Kidney (tissue), 13 donors: ENCODE measurements at regions not wholly inside any gene's neighbourhood (a gene's known extent, or its start where the extent isn't known, plus 50 kb on each side); places are given as distances from the start of the nearest gene placed in this dataset.

Experiments used
- DNase-seq, 5 donors: peaks; one replicate each; pipeline ENCODE4 v3.0.0-alpha.2; 2013 to 2020
- FAIRE-seq: peaks from 2 replicates; lab custom pipeline; 2012; peaks lifted over from hg19 to GRCh38; lab: Jason Lieb, UNC
- H3K27ac ChIP-seq, 2 donors: one replicate each; pipeline ENCODE4 v1.7.0; 2013; ENCODE audit warnings: low read depth in 2 of 2, low read length in 2 of 2, inconsistent platforms in 1 of 2
- H3K27me3 ChIP-seq: one replicate; pipeline ENCODE4 v1.7.1; 2013; ENCODE audit warnings: low read length, inconsistent platforms; ENCODE audit not compliant: control insufficient read depth, insufficient read depth
- H3K36me3 ChIP-seq, 3 donors: one replicate each; pipeline versions ENCODE4 v1.7.0 to v1.7.1; 2013; ENCODE audit warnings: low read length in 3 of 3, control low read depth in 1 of 3, inconsistent platforms in 1 of 3; ENCODE audit not compliant: insufficient read depth in 3 of 3, control insufficient read depth in 2 of 3
- H3K4me1 ChIP-seq, 3 donors: one replicate each; pipeline versions ENCODE4 v1.7.0 to v1.7.1; 2013; ENCODE audit warnings: low read length in 3 of 3, inconsistent platforms in 1 of 3, low read depth in 1 of 3; ENCODE audit not compliant: control insufficient read depth in 2 of 3, insufficient read depth in 2 of 3
- H3K4me3 ChIP-seq, 3 donors: one replicate each; pipeline versions ENCODE4 v1.7.0 to v1.8.1; 2013; ENCODE audit warnings: low read length in 3 of 3, control low read depth in 1 of 3, inconsistent platforms in 1 of 3
- H3K9ac ChIP-seq, 3 donors: one replicate each; pipeline versions ENCODE4 v1.7.0 to v1.7.1; 2013; ENCODE audit warnings: low read length in 3 of 3, control low read depth in 1 of 3, inconsistent platforms in 1 of 3
- H3K9me3 ChIP-seq, 3 donors: one replicate each; pipeline versions ENCODE4 v1.7.0 to v1.7.1; 2013; ENCODE audit warnings: low read length in 3 of 3, control low read depth in 1 of 3, inconsistent platforms in 1 of 3; ENCODE audit not compliant: control insufficient read depth in 2 of 3, insufficient read depth in 1 of 3
- intact Hi-C: fragments of 100-400 bp; cut with DNase I; formaldehyde crosslinking; loops from one replicate; pipeline ENCODE4 v1.11.1; 2022
- TF ChIP-seq, protein P1 (sequence below): IDR thresholded peaks from 3 replicates; pipeline ENCODE4 v1.5.1; 2012; ENCODE audit warnings: mild to moderate bottlenecking, moderate library complexity, borderline replicate concordance; ENCODE audit not compliant: insufficient read depth; ENCODE audit errors: extremely low read depth
- donor health status: control.
- donor health status: control.
- donor health status: control.
- donor health status: control.
- donor health status: control.
- donor health status: DM: yes; HTN: yes; CAD: no.
- donor health status: Normal renal cell carcinoma (clear cell type).

DNA sequence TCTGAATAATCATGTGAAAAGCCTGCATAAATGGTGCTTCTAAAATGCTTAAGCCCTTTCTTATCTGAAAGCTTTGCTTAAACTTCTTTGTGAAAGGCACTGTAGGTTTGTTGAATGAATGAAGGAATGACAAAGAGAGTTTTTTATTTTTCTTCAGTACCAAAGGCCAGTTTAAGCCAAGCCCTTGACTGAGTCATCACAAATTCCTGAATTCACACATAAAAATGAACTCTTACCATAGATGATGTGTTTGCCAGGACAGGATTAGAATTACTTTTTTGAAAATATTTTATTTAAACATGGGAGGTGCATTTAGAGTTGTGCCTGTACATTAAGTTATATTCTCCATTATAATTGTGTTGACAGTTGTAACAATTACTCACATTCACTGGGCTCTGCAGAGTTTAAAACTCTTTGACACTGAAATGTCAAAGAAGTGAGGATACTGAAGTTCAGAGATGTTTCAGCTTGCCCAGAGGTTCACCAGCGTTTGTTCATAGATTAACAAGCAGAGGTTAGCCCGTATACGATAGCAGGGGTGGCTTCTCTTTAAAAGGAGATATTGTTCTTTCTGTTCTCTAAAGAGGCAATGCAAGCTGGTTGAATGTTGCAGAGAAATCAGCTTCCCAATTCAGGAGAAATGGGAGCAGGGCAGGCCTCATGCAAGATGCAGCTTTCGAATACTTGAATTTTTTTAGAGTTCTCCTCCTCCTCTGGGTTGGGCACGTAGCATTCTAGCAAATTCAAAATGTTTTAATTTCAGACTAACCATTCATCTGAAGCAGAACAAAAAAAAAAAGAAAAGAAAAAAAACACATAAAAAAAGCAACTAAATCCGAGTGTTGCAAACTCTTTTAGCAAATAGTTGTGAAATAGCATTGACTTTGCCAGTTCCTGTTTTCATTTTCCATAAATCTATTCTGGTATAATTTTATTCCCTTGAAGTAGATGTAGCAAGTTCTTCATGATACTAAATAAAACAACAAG lies 358.7 kb upstream of the KLF4 start:
- no peak for FAIRE-seq
- Histone ChIP-seq H3K36me3 (no peaks in the 10 kb centered on the region), H3K27ac (no peak overlapping the region), H3K4me1 (no peaks in the 10 kb centered on the region), H3K9ac (no peak overlapping the region), H3K9me3 (no peaks in the 10 kb centered on the region), H3K27me3 (no peaks in the 10 kb centered on the region), H3K4me3 (no peak overlapping the region)
- TF ChIP-seq, protein P1, sequence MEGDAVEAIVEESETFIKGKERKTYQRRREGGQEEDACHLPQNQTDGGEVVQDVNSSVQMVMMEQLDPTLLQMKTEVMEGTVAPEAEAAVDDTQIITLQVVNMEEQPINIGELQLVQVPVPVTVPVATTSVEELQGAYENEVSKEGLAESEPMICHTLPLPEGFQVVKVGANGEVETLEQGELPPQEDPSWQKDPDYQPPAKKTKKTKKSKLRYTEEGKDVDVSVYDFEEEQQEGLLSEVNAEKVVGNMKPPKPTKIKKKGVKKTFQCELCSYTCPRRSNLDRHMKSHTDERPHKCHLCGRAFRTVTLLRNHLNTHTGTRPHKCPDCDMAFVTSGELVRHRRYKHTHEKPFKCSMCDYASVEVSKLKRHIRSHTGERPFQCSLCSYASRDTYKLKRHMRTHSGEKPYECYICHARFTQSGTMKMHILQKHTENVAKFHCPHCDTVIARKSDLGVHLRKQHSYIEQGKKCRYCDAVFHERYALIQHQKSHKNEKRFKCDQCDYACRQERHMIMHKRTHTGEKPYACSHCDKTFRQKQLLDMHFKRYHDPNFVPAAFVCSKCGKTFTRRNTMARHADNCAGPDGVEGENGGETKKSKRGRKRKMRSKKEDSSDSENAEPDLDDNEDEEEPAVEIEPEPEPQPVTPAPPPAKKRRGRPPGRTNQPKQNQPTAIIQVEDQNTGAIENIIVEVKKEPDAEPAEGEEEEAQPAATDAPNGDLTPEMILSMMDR, result no peak
- DNase-seq, result no peak
- intact Hi-C loops, result no loop called here

DNA sequence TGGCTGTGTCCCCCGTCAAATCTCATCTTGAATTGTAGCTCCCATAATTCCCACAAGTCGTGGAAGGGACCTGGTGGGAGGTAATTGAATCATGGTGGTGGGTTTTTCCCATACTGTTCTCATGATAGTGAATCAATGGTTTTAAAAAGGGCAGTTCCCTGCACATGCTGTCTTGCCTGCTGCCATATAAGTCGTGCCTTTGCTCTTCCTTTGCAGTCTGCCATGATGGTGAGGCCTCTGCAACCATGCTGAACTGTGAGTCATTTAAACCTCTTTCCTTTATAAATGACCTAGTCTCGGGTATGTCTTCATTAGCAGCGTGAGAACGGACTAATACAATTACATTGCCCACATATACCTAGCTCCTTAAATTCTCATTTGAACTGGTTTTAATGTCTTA lies 353.0 kb upstream of the KLF4 start:
- no peak for FAIRE-seq
- H3K27me3 ChIP-seq, result no peaks in the 10 kb centered on the region
- H3K9me3 ChIP-seq, result no peaks in the 10 kb centered on the region
- DNase-seq, result no peak
- H3K9ac ChIP-seq, result no peak overlapping the region
- TF ChIP-seq, protein P1, result no peak
- H3K4me3 ChIP-seq, result no peak overlapping the region
- no peak overlapping the region for H3K27ac ChIP-seq
- H3K4me1 ChIP-seq, result no peaks in the 10 kb centered on the region
- H3K36me3 ChIP-seq, result no peaks in the 10 kb centered on the region
- intact Hi-C loops, result no loop called here

DNA sequence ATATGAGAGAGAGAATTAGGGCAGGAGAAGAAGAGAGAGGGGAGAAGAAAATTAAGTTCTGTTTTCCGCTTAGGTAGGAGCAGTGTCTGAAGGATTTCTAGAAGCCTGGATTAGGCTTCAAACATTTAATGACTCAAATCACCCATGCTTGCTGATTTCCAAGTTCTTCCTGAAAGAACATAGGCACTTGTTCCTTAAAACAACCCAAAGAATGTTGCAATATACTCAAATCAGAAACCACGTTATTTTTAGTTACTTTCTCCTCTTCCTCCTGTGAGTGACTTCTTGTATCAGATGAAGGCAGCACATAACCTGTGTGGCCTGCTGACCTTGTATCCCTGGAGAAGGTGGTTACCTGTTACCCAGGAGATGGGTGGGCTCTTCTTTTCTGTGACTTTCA lies 351.5 kb upstream of the KLF4 start:
- TF ChIP-seq, protein P1, result no peak

More for the DNA sequence above, 351.5 kb upstream of the KLF4 start:
- H3K9me3 ChIP-seq, result no peaks in the 10 kb centered on the region
- H3K36me3 ChIP-seq, result no peaks in the 10 kb centered on the region
- no peak overlapping the region for H3K4me3 ChIP-seq
- no peak overlapping the region for H3K27ac ChIP-seq
- no peaks in the 10 kb centered on the region for H3K27me3 ChIP-seq
- no peaks in the 10 kb centered on the region for H3K4me1 ChIP-seq
- no peak for FAIRE-seq
- H3K9ac ChIP-seq, result no peak overlapping the region
- DNase-seq, result no peak
- intact Hi-C loops, result no loop called here
